Stomach (tissue), 4 donors: ENCODE measurements at regions not wholly inside any gene's neighbourhood (a gene's known extent, or its start where the extent isn't known, plus 50 kb on each side); places are given as distances from the start of the nearest gene placed in this dataset.

Experiments used
- POLR2AphosphoS5 ChIP-seq, 3 donors: sonication (generic); formaldehyde crosslinking; IDR thresholded peaks; one replicate each; pipeline ENCODE4 v1.6.1; 2016; ENCODE audit warnings: antibody characterized with exemption in 3 of 3
- TF ChIP-seq, protein P1 (sequence below), 7 experiments: fragments of 450-650 bp in 4 of 7; fragments of 200-600 bp in 3 of 7; sonication (generic) in 3 of 7; IDR thresholded peaks; one replicate each; pipeline ENCODE4 v1.5.1; 2016 to 2019; ENCODE audit warnings: antibody characterized with exemption in 7 of 7, control low read depth in 2 of 7, mild to moderate bottlenecking in 1 of 7

DNA sequence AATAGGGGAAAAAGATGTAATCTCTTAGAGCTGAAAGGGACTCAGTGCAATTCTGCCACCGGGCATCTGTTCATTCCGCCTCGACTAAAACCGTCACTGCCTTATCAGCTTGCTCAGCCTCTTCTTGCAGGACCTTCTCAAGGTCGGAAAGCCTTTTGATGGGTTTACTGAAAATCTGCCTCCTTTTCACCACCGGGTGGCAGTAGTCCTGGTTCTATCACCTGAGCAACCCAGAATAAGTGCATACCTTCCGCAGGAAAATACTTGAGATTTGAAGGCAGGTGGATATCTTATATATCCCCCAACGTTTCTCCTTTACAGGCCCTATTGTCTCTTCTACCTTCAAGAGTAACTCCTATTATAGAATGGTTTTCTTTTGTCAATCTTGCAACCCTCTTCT, 103.4 kb upstream of the PAK3 start:
- TF ChIP-seq, protein P1, sequence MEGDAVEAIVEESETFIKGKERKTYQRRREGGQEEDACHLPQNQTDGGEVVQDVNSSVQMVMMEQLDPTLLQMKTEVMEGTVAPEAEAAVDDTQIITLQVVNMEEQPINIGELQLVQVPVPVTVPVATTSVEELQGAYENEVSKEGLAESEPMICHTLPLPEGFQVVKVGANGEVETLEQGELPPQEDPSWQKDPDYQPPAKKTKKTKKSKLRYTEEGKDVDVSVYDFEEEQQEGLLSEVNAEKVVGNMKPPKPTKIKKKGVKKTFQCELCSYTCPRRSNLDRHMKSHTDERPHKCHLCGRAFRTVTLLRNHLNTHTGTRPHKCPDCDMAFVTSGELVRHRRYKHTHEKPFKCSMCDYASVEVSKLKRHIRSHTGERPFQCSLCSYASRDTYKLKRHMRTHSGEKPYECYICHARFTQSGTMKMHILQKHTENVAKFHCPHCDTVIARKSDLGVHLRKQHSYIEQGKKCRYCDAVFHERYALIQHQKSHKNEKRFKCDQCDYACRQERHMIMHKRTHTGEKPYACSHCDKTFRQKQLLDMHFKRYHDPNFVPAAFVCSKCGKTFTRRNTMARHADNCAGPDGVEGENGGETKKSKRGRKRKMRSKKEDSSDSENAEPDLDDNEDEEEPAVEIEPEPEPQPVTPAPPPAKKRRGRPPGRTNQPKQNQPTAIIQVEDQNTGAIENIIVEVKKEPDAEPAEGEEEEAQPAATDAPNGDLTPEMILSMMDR (IDR thresholded peaks at IDR 0.05), result peak in 4 of 7 experiments; percentile 14 to 35 (median 28)
- no peak for TF ChIP-seq POLR2AphosphoS5 (IDR thresholded peaks at IDR 0.05)
